Erythroblast (primary cell): ENCODE measurements at regions not wholly inside any gene's neighbourhood (a gene's known extent, or its start where the extent isn't known, plus 50 kb on each side); places are given as distances from the start of the nearest gene placed in this dataset.

ENCODE experiments used
- GATA1 ChIP-seq: IDR thresholded peaks from 2 replicates; pipeline ENCODE4 v1.6.1; 2011; ENCODE audit warnings: low read depth, mild to moderate bottlenecking, control low read depth, low read length, moderate library complexity
- POLR2A ChIP-seq: IDR thresholded peaks from 2 replicates; pipeline ENCODE4 v1.6.1; 2011; ENCODE audit warnings: mild to moderate bottlenecking, low read length

DNA sequence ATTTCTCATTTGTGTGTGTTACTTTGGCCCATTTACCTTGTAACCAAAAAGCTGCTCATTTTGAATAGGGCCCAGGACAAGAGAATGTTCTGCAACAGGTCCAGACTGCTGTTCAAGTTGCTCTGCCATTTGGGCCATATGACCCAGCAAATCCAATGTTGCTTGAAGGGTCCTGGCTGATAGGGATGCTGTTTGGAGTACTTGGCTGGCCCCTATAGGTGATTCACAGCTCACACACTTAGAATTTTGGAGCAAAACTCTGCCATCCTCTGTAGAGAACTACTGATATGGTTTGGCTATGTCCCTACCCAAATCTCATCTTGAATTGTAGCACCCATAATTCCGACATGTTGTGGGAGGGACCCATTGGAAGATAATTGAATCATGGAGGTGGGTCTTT lies 131.5 kb downstream of the AASDH start:
- TF ChIP-seq GATA1 (no peak), POLR2A (no peak)
